ENCODE measurements at regions not wholly inside any gene's neighbourhood (a gene's known extent, or its start where the extent isn't known, plus 50 kb on each side); places are given as distances from the start of the nearest gene placed in this dataset.

DNA sequence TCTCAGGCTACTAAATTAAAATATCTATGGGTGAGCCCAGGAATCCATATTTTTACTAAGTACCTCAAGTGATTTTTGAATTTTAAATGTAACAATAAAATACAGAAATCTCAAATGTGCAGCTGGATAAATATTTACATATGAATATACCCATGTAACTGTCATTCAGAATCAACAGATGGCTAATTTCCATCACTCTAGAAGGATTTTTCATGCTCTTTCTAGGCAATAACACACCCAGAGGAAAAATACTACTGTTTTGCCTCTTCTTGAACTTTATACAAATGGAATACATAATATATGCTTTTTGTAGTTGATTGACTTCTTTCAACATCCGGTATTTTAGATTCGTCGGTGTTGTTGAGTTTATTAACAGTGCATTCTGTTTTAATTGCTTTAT lies 601.3 kb upstream of the NECTIN3 start:
- no peak for TF ChIP-seq CTCF (IDR thresholded peaks at IDR 0.05; ENCODE audit: partially characterized antibody, unreplicated experiment)
- DNase-seq, result no peak
- Mint-ChIP-seq H3K9me3 (ENCODE audit: unreplicated experiment) (no peaks in the 10 kb centered on the region), H3K27ac (ENCODE audit: unreplicated experiment) (no peak overlapping the region), H3K4me3 (ENCODE audit: unreplicated experiment) (no peak overlapping the region), H3K4me1 (ENCODE audit: low read depth, unreplicated experiment) (no peaks in the 10 kb centered on the region), H3K36me3 (ENCODE audit: unreplicated experiment) (no peaks in the 10 kb centered on the region), H3K27me3 (ENCODE audit: unreplicated experiment) (peaks cover 2% of the 10 kb centered on the region)

- no peaks in the 10 kb centered on the region for H3K4me1 Mint-ChIP-seq (ENCODE audit: low read depth, unreplicated experiment)
- TF ChIP-seq CTCF (IDR thresholded peaks at IDR 0.05; ENCODE audit: partially characterized antibody, unreplicated experiment), result no peak
- no peak overlapping the region for H3K27ac Mint-ChIP-seq (ENCODE audit: unreplicated experiment)
- H3K4me3 Mint-ChIP-seq (ENCODE audit: unreplicated experiment), result no peak overlapping the region
- no peaks in the 10 kb centered on the region for H3K9me3 Mint-ChIP-seq (ENCODE audit: unreplicated experiment)
- no peaks in the 10 kb centered on the region for H3K36me3 Mint-ChIP-seq (ENCODE audit: unreplicated experiment)
- no peaks in the 10 kb centered on the region for H3K27me3 Mint-ChIP-seq (ENCODE audit: unreplicated experiment)
- DNase-seq, result no peak
Measured at GRCh38 chr3:110473405-110473804, 598.2 kb upstream of the NECTIN3 start.

DNA sequence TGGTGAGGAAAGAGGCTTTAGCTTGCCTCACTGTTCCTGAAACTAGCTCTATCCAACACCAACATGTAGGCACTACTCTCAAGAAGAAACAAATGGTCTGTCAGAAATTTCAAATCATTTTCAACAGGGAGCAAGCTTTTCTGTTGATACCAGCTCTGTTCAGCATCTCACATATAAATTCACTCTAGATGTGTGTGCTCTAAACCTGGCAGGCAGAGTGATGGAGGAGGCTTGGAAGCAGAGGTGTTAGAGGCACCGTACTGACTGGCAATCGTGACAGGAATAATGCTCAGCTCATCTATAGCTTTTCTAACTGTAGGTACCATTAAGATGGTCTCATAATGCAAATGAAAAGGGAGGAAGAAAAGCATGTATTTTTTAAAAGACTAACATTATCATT lies 597.2 kb upstream of the NECTIN3 start:
- no peak overlapping the region for H3K4me3 Mint-ChIP-seq (ENCODE audit: unreplicated experiment)
- no peaks in the 10 kb centered on the region for H3K4me1 Mint-ChIP-seq (ENCODE audit: low read depth, unreplicated experiment)
- no peak overlapping the region for H3K27ac Mint-ChIP-seq (ENCODE audit: unreplicated experiment)
- DNase-seq, result no peak
- no peak for TF ChIP-seq CTCF (IDR thresholded peaks at IDR 0.05; ENCODE audit: partially characterized antibody, unreplicated experiment)
- H3K9me3 Mint-ChIP-seq (ENCODE audit: unreplicated experiment), result no peaks in the 10 kb centered on the region
- H3K27me3 Mint-ChIP-seq (ENCODE audit: unreplicated experiment), result no peaks in the 10 kb centered on the region
- H3K36me3 Mint-ChIP-seq (ENCODE audit: unreplicated experiment), result no peaks in the 10 kb centered on the region

GRCh38 chr3:110478377-110479054 lies 593.1 kb upstream of the NECTIN3 start:
- H3K4me1 Mint-ChIP-seq (ENCODE audit: low read depth, unreplicated experiment), result no peaks in the 10 kb centered on the region
- TF ChIP-seq CTCF (IDR thresholded peaks at IDR 0.05; ENCODE audit: partially characterized antibody, unreplicated experiment), result no peak
- peaks cover 1% of the 10 kb centered on the region for H3K9me3 Mint-ChIP-seq (ENCODE audit: unreplicated experiment)
- H3K4me3 Mint-ChIP-seq (ENCODE audit: unreplicated experiment), result no peak overlapping the region
- no peak overlapping the region for H3K27ac Mint-ChIP-seq (ENCODE audit: unreplicated experiment)
- no peaks in the 10 kb centered on the region for H3K36me3 Mint-ChIP-seq (ENCODE audit: unreplicated experiment)
- no peak for DNase-seq
- H3K27me3 Mint-ChIP-seq (ENCODE audit: unreplicated experiment), result peaks cover 2% of the 10 kb centered on the region

DNA sequence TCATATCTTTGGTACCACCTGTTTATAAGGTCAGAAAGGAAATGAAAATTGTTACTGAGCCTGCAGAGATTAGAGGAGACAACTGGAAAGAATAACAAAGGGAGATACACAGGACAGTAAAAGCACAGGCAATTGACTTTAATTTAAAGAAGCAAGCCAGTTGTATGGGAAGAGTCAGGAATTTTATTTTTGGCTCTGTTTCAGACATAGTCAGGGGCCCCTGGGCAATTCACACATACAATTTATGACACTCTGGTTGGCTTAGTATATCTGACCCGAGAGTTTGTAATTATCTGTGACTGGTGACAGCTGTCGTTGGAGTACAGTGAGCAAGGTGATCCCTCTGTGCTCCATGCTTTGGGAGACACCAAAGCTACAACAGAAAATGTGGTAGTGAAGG lies 591.9 kb upstream of the NECTIN3 start:
- Mint-ChIP-seq H3K9me3 (ENCODE audit: unreplicated experiment) (peaks cover 1% of the 10 kb centered on the region), H3K4me1 (ENCODE audit: low read depth, unreplicated experiment) (no peaks in the 10 kb centered on the region), H3K36me3 (ENCODE audit: unreplicated experiment) (no peaks in the 10 kb centered on the region), H3K27ac (ENCODE audit: unreplicated experiment) (no peak overlapping the region), H3K4me3 (ENCODE audit: unreplicated experiment) (no peak overlapping the region), H3K27me3 (ENCODE audit: unreplicated experiment) (peaks cover 2% of the 10 kb centered on the region)
- TF ChIP-seq CTCF (IDR thresholded peaks at IDR 0.05; ENCODE audit: partially characterized antibody, unreplicated experiment), result no peak
- no peak for DNase-seq
